SK-N-MC (cell line): ENCODE measurements at regions not wholly inside any gene's neighbourhood (a gene's known extent, or its start where the extent isn't known, plus 50 kb on each side); places are given as distances from the start of the nearest gene placed in this dataset.

Source experiments
- DNase-seq: peaks from one replicate; pipeline ENCODE4 v3.0.0-alpha.2; 2011; ENCODE audit warnings: low read depth, low spot score
- H3K27ac ChIP-seq: fragments of 200-600 bp; sonication (generic); 2 replicates; pipeline ENCODE4 v1.5.1; 2016; ENCODE audit warnings: mixed run types
- H3K36me3 ChIP-seq: fragments of 200-600 bp; sonication (generic); 2 replicates; pipeline ENCODE4 v1.6.1; 2017; ENCODE audit warnings: antibody characterized with exemption, low read length, mixed read lengths; ENCODE audit not compliant: insufficient read depth
- H3K4me3 ChIP-seq: fragments of 200-600 bp; sonication (generic); 2 replicates; pipeline ENCODE4 v1.5.1; 2016
- H3K9ac ChIP-seq: fragments of 200-600 bp; sonication (generic); 2 replicates; pipeline ENCODE4 v1.8.0; 2017; ENCODE audit warnings: mixed run types, mixed read lengths; ENCODE audit not compliant: insufficient read length
- H3K9me3 ChIP-seq: fragments of 200-600 bp; sonication (generic); 2 replicates; pipeline ENCODE4 v1.6.1; 2017; ENCODE audit warnings: low read depth, mild to moderate bottlenecking, antibody characterized with exemption, low read length, moderate library complexity, mixed read lengths
- EZH2 ChIP-seq: fragments of 200-600 bp; sonication (generic); IDR thresholded peaks from one replicate; pipeline ENCODE4 v1.6.1; 2017; ENCODE audit warnings: antibody characterized with exemption
- FOXP2 ChIP-seq: optimal IDR thresholded peaks from 2 replicates; pipeline ENCODE3; 2011; ENCODE audit warnings: mild to moderate bottlenecking, moderate library complexity; ENCODE audit not compliant: insufficient read depth; ENCODE audit errors: extremely low read length, control extremely low read depth
- POLR2AphosphoS5 ChIP-seq: IDR thresholded peaks from 2 replicates; pipeline ENCODE4 v1.6.1; 2012; ENCODE audit warnings: mild to moderate bottlenecking, low read depth, low read length, borderline replicate concordance

DNA sequence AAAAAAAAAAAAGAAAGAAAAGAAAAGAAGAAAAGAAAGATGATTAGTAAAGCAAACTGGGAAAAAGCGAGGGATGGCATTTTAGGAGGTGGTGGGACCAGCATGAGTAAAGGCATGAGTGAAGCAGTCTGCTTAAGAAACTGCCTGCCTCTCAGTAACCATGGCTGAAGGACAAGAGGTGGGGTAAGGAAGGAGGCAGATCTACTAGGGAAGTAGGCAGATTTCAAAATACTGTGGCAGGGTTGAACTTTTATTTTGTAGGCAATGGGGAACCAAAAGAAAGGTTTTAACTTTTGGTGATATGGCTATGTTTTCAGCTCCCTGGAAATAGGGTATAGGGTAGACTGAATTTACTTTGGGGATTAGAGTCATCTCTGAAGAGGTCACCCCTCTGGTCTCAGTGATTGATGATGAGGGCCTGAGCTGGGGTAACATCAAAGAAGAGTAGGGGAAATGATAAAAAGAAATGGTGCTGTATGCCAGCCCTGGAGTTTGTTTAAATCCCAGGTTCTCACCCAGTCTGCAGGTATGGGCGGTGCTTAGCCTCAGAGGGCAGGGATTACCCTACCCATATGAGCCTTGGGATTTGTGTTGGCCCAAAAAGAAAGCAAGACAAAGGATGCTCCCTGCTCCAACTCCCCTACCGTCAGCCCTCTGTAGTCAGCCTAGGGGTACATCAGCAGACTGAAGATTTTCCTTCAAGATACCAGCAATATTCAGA is 316.2 kb downstream of the CWC27 start:
- no peaks in the 10 kb centered on the region for H3K36me3 ChIP-seq
- no peak for DNase-seq
- H3K27ac ChIP-seq: no peak overlapping the region
- H3K9ac ChIP-seq: no peak overlapping the region
- no peaks in the 10 kb centered on the region for H3K9me3 ChIP-seq
- no peak for TF ChIP-seq POLR2AphosphoS5
- TF ChIP-seq FOXP2: no peak
- no peak for TF ChIP-seq EZH2
- H3K4me3 ChIP-seq: no peak overlapping the region

DNA sequence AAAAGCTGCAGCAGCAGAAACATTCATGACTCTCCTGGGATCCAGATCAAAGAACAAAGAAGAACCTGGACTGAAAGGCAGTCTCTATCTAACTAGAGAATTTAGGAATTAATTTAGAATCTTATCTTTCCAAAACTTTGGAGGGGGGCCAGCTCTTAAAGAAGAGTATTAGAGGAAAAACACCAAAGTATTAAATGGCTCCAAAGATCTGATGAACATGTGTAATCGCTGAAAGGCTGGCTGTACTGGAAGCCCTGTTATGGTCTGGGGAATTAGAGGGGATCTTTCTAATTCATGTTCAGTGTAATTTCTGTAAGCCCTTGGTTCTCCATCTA is 316.8 kb downstream of the CWC27 start:
- TF ChIP-seq EZH2 (no peak), POLR2AphosphoS5 (no peak), FOXP2 (no peak)
- H3K36me3 ChIP-seq: no peaks in the 10 kb centered on the region
- no peak overlapping the region for H3K9ac ChIP-seq
- no peak overlapping the region for H3K27ac ChIP-seq
- no peak overlapping the region for H3K4me3 ChIP-seq
- no peaks in the 10 kb centered on the region for H3K9me3 ChIP-seq
- DNase-seq: no peak

DNA sequence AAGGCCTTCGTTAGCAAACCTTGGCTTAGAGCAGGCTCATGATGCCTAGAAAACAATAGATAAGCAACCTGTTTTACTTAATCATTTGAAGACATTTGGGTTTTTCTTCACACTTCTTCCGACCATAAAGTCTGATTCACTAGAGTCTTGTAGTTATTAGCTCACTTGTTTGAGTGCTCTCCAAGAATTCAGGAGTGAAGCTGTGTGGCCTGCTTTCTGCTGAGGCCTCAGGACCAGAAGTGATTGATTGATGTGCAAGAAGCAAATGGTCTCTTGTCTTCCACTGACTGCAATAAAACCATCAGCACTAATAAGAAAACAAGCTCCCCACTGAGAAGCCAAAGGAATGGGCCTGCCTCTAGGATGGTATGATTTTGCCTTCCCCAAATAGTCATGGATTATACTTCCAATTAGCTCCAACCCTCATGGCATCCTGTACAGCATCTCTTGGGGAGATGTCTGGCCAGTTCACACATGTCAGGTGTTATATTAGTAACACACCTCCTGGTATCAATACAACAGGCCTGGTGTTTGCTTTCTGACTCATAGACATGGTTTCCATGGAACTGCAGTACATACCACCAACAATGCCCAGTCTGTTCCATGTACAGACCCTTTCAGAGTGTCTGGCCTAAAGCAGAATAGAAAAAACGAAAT is 317.6 kb downstream of the CWC27 start:
- H3K4me3 ChIP-seq: no peak overlapping the region
- TF ChIP-seq POLR2AphosphoS5 (no peak), EZH2 (no peak), FOXP2 (no peak)
- H3K36me3 ChIP-seq: no peaks in the 10 kb centered on the region
- no peak overlapping the region for H3K27ac ChIP-seq
- H3K9ac ChIP-seq: no peak overlapping the region
- no peak for DNase-seq
- H3K9me3 ChIP-seq: no peaks in the 10 kb centered on the region

DNA sequence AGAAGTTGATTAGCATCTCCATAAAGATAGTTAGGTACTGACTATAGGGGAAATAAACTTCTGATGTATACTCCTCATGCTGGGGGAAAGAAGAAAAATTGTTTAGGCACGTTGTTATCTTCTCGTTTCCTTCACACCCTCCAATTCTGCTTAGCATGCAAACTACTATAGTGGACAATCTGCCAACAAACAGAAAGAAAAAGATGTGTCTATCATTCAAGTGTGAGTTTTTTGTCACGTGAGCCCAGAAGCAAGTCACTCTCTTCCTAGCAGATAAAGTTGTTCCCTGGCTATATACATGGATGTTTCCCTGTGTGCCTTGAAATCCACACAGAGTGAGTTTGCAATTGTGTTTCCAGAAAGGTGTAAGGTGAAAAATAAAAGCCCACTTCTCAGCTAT is 318.4 kb downstream of the CWC27 start:
- Histone ChIP-seq H3K27ac (no peak overlapping the region), H3K9me3 (no peaks in the 10 kb centered on the region), H3K36me3 (no peaks in the 10 kb centered on the region), H3K9ac (no peak overlapping the region), H3K4me3 (no peak overlapping the region)
- DNase-seq: no peak
- no peak for TF ChIP-seq POLR2AphosphoS5
- TF ChIP-seq FOXP2: no peak
- TF ChIP-seq EZH2: no peak

DNA sequence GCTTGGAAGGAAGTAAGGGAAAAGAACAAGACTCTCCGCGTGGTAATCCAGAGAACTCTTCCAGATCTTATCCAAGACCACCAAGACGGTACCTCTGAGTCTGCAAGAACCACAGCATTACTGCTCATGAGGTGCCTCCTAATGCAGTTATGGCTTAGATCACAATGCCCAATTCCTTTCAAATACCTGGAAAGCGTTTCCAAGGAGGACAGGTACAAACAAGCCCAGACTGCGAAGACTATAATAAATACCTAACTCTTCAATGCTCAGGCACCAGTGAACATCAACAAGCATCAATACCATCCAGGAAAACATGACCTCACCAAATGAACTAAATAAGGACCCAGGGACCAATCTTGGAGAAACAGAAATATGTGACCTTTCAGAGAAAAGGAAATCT is 325.5 kb downstream of the CWC27 start:
- Histone ChIP-seq H3K27ac (no peak overlapping the region), H3K4me3 (no peak overlapping the region), H3K36me3 (no peaks in the 10 kb centered on the region), H3K9me3 (no peaks in the 10 kb centered on the region), H3K9ac (no peak overlapping the region)
- TF ChIP-seq EZH2: no peak
- no peak for DNase-seq

DNA sequence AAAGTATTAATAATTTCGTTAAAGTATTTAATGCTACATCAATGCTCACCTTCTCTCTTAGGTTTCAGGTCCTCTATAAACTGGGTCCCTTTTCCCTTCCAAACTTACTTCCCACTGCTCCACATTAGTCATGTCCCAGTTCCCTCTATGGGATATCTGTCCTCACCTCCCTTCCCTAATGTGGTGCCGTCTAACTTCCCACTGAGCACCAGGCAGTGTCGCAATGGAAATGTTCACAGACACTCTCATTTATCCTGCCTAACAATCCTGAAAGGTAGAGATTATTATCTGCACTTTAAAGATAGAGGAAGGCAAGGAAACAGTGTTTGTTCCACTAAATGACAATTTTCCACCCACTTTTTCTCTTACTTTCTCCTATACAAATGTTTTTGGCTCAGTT is 329.7 kb downstream of the CWC27 start:
- TF ChIP-seq FOXP2 (no peak), POLR2AphosphoS5 (no peak), EZH2 (no peak)
- Histone ChIP-seq H3K36me3 (no peaks in the 10 kb centered on the region), H3K4me3 (no peak overlapping the region)

More for the DNA sequence above, 329.7 kb downstream of the CWC27 start:
- DNase-seq: no peak
- no peak overlapping the region for H3K27ac ChIP-seq
- no peak overlapping the region for H3K9ac ChIP-seq
- no peaks in the 10 kb centered on the region for H3K9me3 ChIP-seq
